B cell (primary cell): ENCODE measurements at regions not wholly inside any gene's neighbourhood (a gene's known extent, or its start where the extent isn't known, plus 50 kb on each side); places are given as distances from the start of the nearest gene placed in this dataset.
"Not testable (repeated sequence)": the region's sequence is repeated elsewhere in the genome, so short reads cannot be mapped to it uniquely, and the experiment has no call there.

Experiments
- ATAC-seq: fragments of 200-7000 bp; cut with Tn5 transposase; one replicate; pipeline ENCODE4 v1.10.0; 2021; ENCODE audit warnings: low read depth, mild to moderate bottlenecking, moderate number of reproducible peaks, moderate library complexity
- CTCF ChIA-PET: fragments of 350-600 bp; sonication (Branson Sonifier 250); formaldehyde crosslinking; loops from one replicate; lab custom pipeline; 2021; ENCODE audit warnings: antibody characterized with exemption, inconsistent platforms; lab: Charles Lee
- POLR2A ChIA-PET: fragments of 350-600 bp; sonication (Branson Sonifier 250); formaldehyde crosslinking; loops from one replicate; lab custom pipeline; 2021; ENCODE audit warnings: antibody characterized with exemption; lab: Charles Lee
- DNase-seq: peaks from one replicate; pipeline ENCODE4 v3.0.0; 2013
- H2AFZ ChIP-seq: 2 replicates; pipeline ENCODE4 v1.6.1; 2012; ENCODE audit warnings: mild to moderate bottlenecking, low read depth, low read length; ENCODE audit not compliant: insufficient read depth, poor library complexity, severe bottlenecking
- H3K27ac ChIP-seq, 2 donors: 1 replicate in 1 of 2; 2 replicates in 1 of 2; pipeline ENCODE4 v1.5.1; 2012 to 2013; ENCODE audit warnings: low read length in 2 of 2, mild to moderate bottlenecking in 2 of 2, moderate library complexity in 1 of 2
- H3K27me3 ChIP-seq, 4 experiments: fragments of 200-600 bp in 1 of 4; sonication (generic) in 1 of 4; replicated peaks in 1 of 4; 1 replicate in 2 of 4; 2 replicates in 2 of 4; pipeline versions ENCODE4 v1.6.1 to v1.7.0; 2013 to 2016; ENCODE audit warnings: low read length in 3 of 4, mild to moderate bottlenecking in 2 of 4, mixed read lengths in 1 of 4, moderate library complexity in 1 of 4; ENCODE audit not compliant: insufficient read depth in 4 of 4, control insufficient read depth in 3 of 4; ENCODE audit errors: control extremely low read depth in 1 of 4
- H3K36me3 ChIP-seq, 2 experiments: replicated peaks in 1 of 2; 1 replicate in 1 of 2; 2 replicates in 1 of 2; pipeline versions ENCODE4 v1.6.1 to v1.7.1; 2013; ENCODE audit warnings: low read length in 1 of 2; ENCODE audit not compliant: insufficient read depth in 2 of 2, control insufficient read depth in 1 of 2; ENCODE audit errors: control extremely low read depth in 1 of 2, extremely low read depth in 1 of 2
- H3K4me1 ChIP-seq, 2 donors: fragments of 200-600 bp in 1 of 2; sonication (generic) in 1 of 2; 1 replicate in 1 of 2; 2 replicates in 1 of 2; pipeline versions ENCODE4 v1.5.1 to v1.6.1; 2013 to 2017; ENCODE audit warnings: low read length in 2 of 2; ENCODE audit not compliant: control insufficient read depth in 2 of 2, insufficient read depth in 2 of 2
- H3K4me2 ChIP-seq: replicated peaks from 2 replicates; pipeline ENCODE3; 2012; ENCODE audit warnings: mild to moderate bottlenecking, low read depth, low read length; ENCODE audit not compliant: poor library complexity, severe bottlenecking
- H3K4me3 ChIP-seq, 5 experiments: fragments of 200-600 bp in 1 of 5; sonication (generic) in 1 of 5; 1 replicate in 3 of 5; 2 replicates in 2 of 5; pipeline versions ENCODE4 v1.5.1 to v1.7.0; 2011 to 2016; ENCODE audit warnings: low read length in 4 of 5, mild to moderate bottlenecking in 4 of 5, low read depth in 2 of 5, control low read depth in 1 of 5, moderate library complexity in 1 of 5; ENCODE audit not compliant: insufficient read depth in 1 of 5; ENCODE audit errors: control extremely low read depth in 1 of 5, extremely low read depth in 1 of 5
- H3K79me2 ChIP-seq: fragments of 200-600 bp; sonication (generic); one replicate; pipeline ENCODE4 v1.6.0; 2016; ENCODE audit warnings: low read length; ENCODE audit not compliant: control insufficient read depth, insufficient read depth
- H3K9ac ChIP-seq: fragments of 200-600 bp; sonication (generic); 2 replicates; pipeline ENCODE4 v1.6.1; 2017; ENCODE audit warnings: mild to moderate bottlenecking, low read length, moderate library complexity
- H3K9me3 ChIP-seq, 3 donors: one replicate each; pipeline versions ENCODE4 v1.6.1 to v1.7.1; 2013; ENCODE audit warnings: low read length in 2 of 3; ENCODE audit not compliant: control insufficient read depth in 2 of 3, insufficient read depth in 1 of 3; ENCODE audit errors: control extremely low read depth in 1 of 3
- H4K20me1 ChIP-seq: 2 replicates; pipeline ENCODE4 v1.6.0; 2012; ENCODE audit warnings: mild to moderate bottlenecking, low read length; ENCODE audit not compliant: insufficient read depth, control insufficient read depth, poor library complexity, severe bottlenecking
- H3K27ac Mint-ChIP-seq: one replicate; pipeline ENCODE4 v1.8.0; 2021; ENCODE audit warnings: mixed read lengths
- H3K27me3 Mint-ChIP-seq: one replicate; pipeline ENCODE4 v1.8.0; 2021; ENCODE audit warnings: mixed read lengths
- H3K4me1 Mint-ChIP-seq: one replicate; pipeline ENCODE4 v1.8.0; 2021; ENCODE audit warnings: mixed read lengths
- H3K4me3 Mint-ChIP-seq: one replicate; pipeline ENCODE4 v1.8.0; 2021; ENCODE audit warnings: mixed read lengths
- H3K9me3 Mint-ChIP-seq: one replicate; pipeline ENCODE4 v1.8.0; 2022; ENCODE audit warnings: mixed read lengths; ENCODE audit not compliant: insufficient read depth
- CTCF ChIP-seq: fragments of 200-600 bp; IDR thresholded peaks from one replicate; pipeline ENCODE4 v1.8.0; 2022; ENCODE audit warnings: antibody characterized with exemption, mild to moderate bottlenecking
- EZH2 ChIP-seq: IDR thresholded peaks from 2 replicates; pipeline ENCODE4 v1.6.1; 2012; ENCODE audit warnings: borderline replicate concordance, low read depth, mild to moderate bottlenecking, moderate library complexity, low read length; ENCODE audit not compliant: insufficient read depth, poor library complexity, severe bottlenecking
- WGBS: methylation state at CpG from one replicate; pipeline ENCODE4 v1.1.5; 2013; ENCODE audit warnings: missing lambda C conversion rate; ENCODE audit not compliant: insufficient coverage; 5-methylcytosine and 5-hydroxymethylcytosine counted together
- intact Hi-C: fragments of 100-400 bp; cut with micrococcal nuclease; formaldehyde crosslinking; loops from one replicate; pipeline ENCODE4 v1.10.0; 2022

DNA sequence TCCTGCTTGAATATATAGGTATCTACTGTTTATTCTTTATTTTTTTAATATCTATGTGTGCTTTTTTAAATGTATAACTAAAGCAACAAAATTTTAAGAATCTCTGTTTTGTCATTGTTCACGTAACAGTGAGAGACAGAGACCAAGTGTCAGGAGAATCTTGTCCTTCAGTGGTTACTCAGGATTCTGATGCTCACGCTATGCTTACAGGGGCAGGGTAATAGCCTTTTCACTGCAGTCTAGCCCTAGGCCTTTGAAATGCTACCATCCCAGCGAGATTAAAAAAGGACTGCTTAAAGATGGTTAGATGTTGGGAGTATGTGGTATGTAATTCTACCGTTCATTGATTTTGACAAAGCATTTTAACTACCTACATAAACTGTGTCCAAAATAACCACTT, 71.6 kb upstream of the EGFR start:
- POLR2A ChIA-PET, result no interaction called here
- H2AFZ ChIP-seq, result no peak overlapping the region
- H3K79me2 ChIP-seq, result no peaks in the 10 kb centered on the region
- CTCF ChIA-PET, result no interaction called here
- Mint-ChIP-seq H3K27me3 (no peaks in the 10 kb centered on the region), H3K27ac (no peak overlapping the region), H3K9me3 (peaks cover 3% of the 10 kb centered on the region), H3K4me3 (no peak overlapping the region), H3K4me1 (no peaks in the 10 kb centered on the region)
- no peak overlapping the region for H3K4me3 ChIP-seq
- no peak for TF ChIP-seq EZH2
- TF ChIP-seq CTCF, result no peak
- intact Hi-C loops, result no loop called here
- DNase-seq, result no peak
- ATAC-seq, result no peak
- H3K27me3 ChIP-seq, result no peaks in the 10 kb centered on the region
- peaks cover 0 to 2% (median 0%) of the 10 kb centered on the region in 3 donors for H3K9me3 ChIP-seq
- H3K36me3 ChIP-seq, result no peaks in the 10 kb centered on the region
- H3K9ac ChIP-seq, result no peak overlapping the region
- WGBS, result 86% methylated on average over 2 of the region's 4 CpGs
- H3K4me2 ChIP-seq, result no peak overlapping the region
- no peaks in the 10 kb centered on the region for H4K20me1 ChIP-seq
- H3K27ac ChIP-seq, result no peak overlapping the region
- H3K4me1 ChIP-seq, result no peaks in the 10 kb centered on the region

GRCh38 chr7:54949514-54949913, 69.3 kb upstream of the EGFR start:
- ATAC-seq, H3K9ac ChIP-seq, DNase-seq, H3K4me2 ChIP-seq, H3K4me1 Mint-ChIP-seq, H3K4me3 Mint-ChIP-seq, H3K79me2 ChIP-seq, H4K20me1 ChIP-seq, H3K4me3 ChIP-seq, H3K27me3 Mint-ChIP-seq, CTCF ChIA-PET, H3K9me3 ChIP-seq, POLR2A ChIA-PET, H3K27me3 ChIP-seq, H2AFZ ChIP-seq, intact Hi-C loops, H3K36me3 ChIP-seq, H3K4me1 ChIP-seq, H3K27ac Mint-ChIP-seq, H3K9me3 Mint-ChIP-seq, H3K27ac ChIP-seq: not testable (repeated sequence)
- no CpG with 5 or more reads among the region's 1 CpG for WGBS
